ENCODE measurements at regions not wholly inside any gene's neighbourhood (a gene's known extent, or its start where the extent isn't known, plus 50 kb on each side); places are given as distances from the start of the nearest gene placed in this dataset.
"Not testable (repeated sequence)": the region's sequence is repeated elsewhere in the genome, so short reads cannot be mapped to it uniquely, and the experiment has no call there.

GRCh38 chr5:102666164-102666946 is 88.8 kb upstream of the PAM start:
- DNase-seq, result no peak

GRCh38 chr5:102668220-102668932 is 86.7 kb upstream of the PAM start:
- DNase-seq, result no peak

GRCh38 chr5:102670224-102670836 is 84.8 kb upstream of the PAM start:
- DNase-seq, result peak; percentile 9

- not testable (repeated sequence) for DNase-seq
Observed at GRCh38 chr5:102671033-102671734, 83.9 kb upstream of the PAM start.

GRCh38 chr5:102678267-102679058 is 76.6 kb upstream of the PAM start:
- no peak for DNase-seq

GRCh38 chr5:102681403-102681983 is 73.6 kb upstream of the PAM start:
- DNase-seq, result peak; percentile 73

GRCh38 chr5:102682101-102682647 is 72.9 kb upstream of the PAM start:
- no peak for DNase-seq

- not testable (repeated sequence) for DNase-seq
Observed at GRCh38 chr5:102688076-102688475, 67.0 kb upstream of the PAM start.

- DNase-seq, result not testable (repeated sequence)
Observed at GRCh38 chr5:102688581-102689342, 66.3 kb upstream of the PAM start.

GRCh38 chr5:102690910-102691309 is 64.2 kb upstream of the PAM start:
- DNase-seq, result no peak

- DNase-seq, result no peak
Observed at GRCh38 chr5:102691434-102691833, 63.7 kb upstream of the PAM start.

GRCh38 chr5:102700120-102700831 is 54.8 kb upstream of the PAM start:
- no peak for DNase-seq

- DNase-seq, result no peak
Observed at GRCh38 chr5:102700916-102701315, 54.2 kb upstream of the PAM start.

- DNase-seq, result no peak
Observed at GRCh38 chr5:102701748-102702147, 53.4 kb upstream of the PAM start.

Measured in hematopoietic multipotent progenitor cell treated with erythropoietin and hydrocortisone succinate and interleukin-3 and kit ligand, for 8 days (in vitro differentiated cells).